CD14-positive monocyte (primary cell): ENCODE measurements at regions not wholly inside any gene's neighbourhood (a gene's known extent, or its start where the extent isn't known, plus 50 kb on each side); places are given as distances from the start of the nearest gene placed in this dataset.

Source experiments
- DNase-seq, 3 donors: peaks; one replicate each; pipeline ENCODE4 v3.0.0-alpha.2; 2011 to 2022
- H2AFZ ChIP-seq: 2 replicates; pipeline ENCODE4 v1.6.0; 2012; ENCODE audit warnings: mild to moderate bottlenecking, low read depth, low read length, inconsistent platforms; ENCODE audit not compliant: insufficient read depth, poor library complexity, severe bottlenecking
- H3K27ac ChIP-seq, 2 donors: 1 replicate in 1 of 2; 2 replicates in 1 of 2; pipeline ENCODE4 v1.5.1; 2012 to 2013; ENCODE audit warnings: low read length in 2 of 2, control low read depth in 1 of 2, inconsistent platforms in 1 of 2, low read depth in 1 of 2, mild to moderate bottlenecking in 1 of 2
- H3K27me3 ChIP-seq, 2 donors: one replicate each; pipeline versions ENCODE4 v1.6.0 to v1.6.1; 2011 to 2013; ENCODE audit warnings: low read length in 2 of 2; ENCODE audit not compliant: control insufficient read depth in 2 of 2, insufficient read depth in 2 of 2
- H3K36me3 ChIP-seq, 2 donors: replicated peaks in 1 of 2; 1 replicate in 1 of 2; 2 replicates in 1 of 2; pipeline versions ENCODE4 v1.5.1 to v1.6.1; 2012 to 2013; ENCODE audit warnings: low read length in 2 of 2, control low read depth in 1 of 2, inconsistent platforms in 1 of 2, mild to moderate bottlenecking in 1 of 2; ENCODE audit not compliant: insufficient read depth in 2 of 2, control insufficient read depth in 1 of 2
- H3K4me1 ChIP-seq, 2 donors: 1 replicate in 1 of 2; 2 replicates in 1 of 2; pipeline versions ENCODE4 v1.5.1 to v1.6.1; 2012 to 2013; ENCODE audit warnings: low read length in 2 of 2, control low read depth in 1 of 2, inconsistent platforms in 1 of 2, mild to moderate bottlenecking in 1 of 2, moderate library complexity in 1 of 2; ENCODE audit not compliant: insufficient read depth in 2 of 2, control insufficient read depth in 1 of 2
- H3K4me2 ChIP-seq: replicated peaks from 2 replicates; pipeline ENCODE3; 2012; ENCODE audit warnings: low read length, moderate library complexity, mild to moderate bottlenecking; ENCODE audit not compliant: poor library complexity, severe bottlenecking; ENCODE audit errors: extremely low read depth
- H3K4me3 ChIP-seq, 3 experiments: fragments of 200-600 bp in 1 of 3; sonication (generic) in 1 of 3; replicated peaks in 1 of 3; 1 replicate in 2 of 3; 2 replicates in 1 of 3; pipeline ENCODE4 v1.5.1; 2011 to 2013; ENCODE audit warnings: low read length in 3 of 3, mild to moderate bottlenecking in 3 of 3, control low read depth in 2 of 3, low read depth in 2 of 3, inconsistent platforms in 1 of 3, moderate library complexity in 1 of 3
- H3K79me2 ChIP-seq: 2 replicates; pipeline ENCODE4 v1.6.0; 2012; ENCODE audit warnings: mild to moderate bottlenecking, control low read depth, inconsistent platforms, low read length, moderate library complexity; ENCODE audit not compliant: insufficient read depth
- H3K9ac ChIP-seq: 2 replicates; pipeline ENCODE4 v1.6.0; 2017; ENCODE audit warnings: low read length, mild to moderate bottlenecking; ENCODE audit not compliant: insufficient read depth, poor library complexity, severe bottlenecking
- H3K9me3 ChIP-seq, 2 donors: replicated peaks in 1 of 2; 1 replicate in 1 of 2; 2 replicates in 1 of 2; pipeline versions ENCODE4 v1.5.1 to v1.6.1; 2012 to 2013; ENCODE audit warnings: low read length in 2 of 2, control low read depth in 1 of 2; ENCODE audit not compliant: control insufficient read depth in 1 of 2, insufficient read depth in 1 of 2
- H4K20me1 ChIP-seq: 2 replicates; pipeline ENCODE4 v1.6.0; 2012; ENCODE audit warnings: mild to moderate bottlenecking, low read length, control low read depth, moderate library complexity; ENCODE audit not compliant: insufficient read depth
- H3K27ac Mint-ChIP-seq, 7 donors: one replicate each; pipeline ENCODE4 v1.8.0; 2020; ENCODE audit warnings: mild to moderate bottlenecking in 7 of 7, mixed read lengths in 7 of 7, moderate library complexity in 6 of 7, inconsistent platforms in 2 of 7
- H3K27me3 Mint-ChIP-seq, 3 donors: one replicate each; pipeline ENCODE4 v1.8.0; 2021 to 2022; ENCODE audit warnings: low read depth in 3 of 3, mild to moderate bottlenecking in 3 of 3, mixed read lengths in 3 of 3, moderate library complexity in 3 of 3, inconsistent platforms in 1 of 3
- H3K36me3 Mint-ChIP-seq, 2 donors: one replicate each; pipeline ENCODE4 v1.8.0; 2020; ENCODE audit warnings: mixed read lengths in 2 of 2, inconsistent platforms in 1 of 2, mild to moderate bottlenecking in 1 of 2
- H3K4me1 Mint-ChIP-seq: one replicate; pipeline ENCODE4 v1.8.0; 2020; ENCODE audit warnings: mild to moderate bottlenecking, mixed read lengths
- H3K4me3 Mint-ChIP-seq, 2 donors: one replicate each; pipeline ENCODE4 v1.8.0; 2020; ENCODE audit warnings: mild to moderate bottlenecking in 2 of 2, mixed read lengths in 2 of 2, moderate library complexity in 1 of 2
- H3K9me3 Mint-ChIP-seq, 7 donors: one replicate each; pipeline ENCODE4 v1.8.0; 2020 to 2022; ENCODE audit warnings: mixed read lengths in 7 of 7, mild to moderate bottlenecking in 6 of 7, moderate library complexity in 6 of 7, inconsistent platforms in 2 of 7
- WGBS: methylation state at CpG from one replicate; pipeline ENCODE4 v1.1.5; 2013; ENCODE audit warnings: missing lambda C conversion rate; ENCODE audit not compliant: insufficient coverage; 5-methylcytosine and 5-hydroxymethylcytosine counted together
- intact Hi-C, 2 donors: fragments of 100-400 bp; cut with micrococcal nuclease; formaldehyde crosslinking; loops; one replicate each; pipeline versions ENCODE4 v1.15.0 to v1.15.1; 2023
- TF ChIP-seq, protein P1 (sequence below): fragments of 200-600 bp; IDR thresholded peaks from one replicate; pipeline ENCODE4 v1.8.0; 2022; ENCODE audit warnings: antibody characterized with exemption, mild to moderate bottlenecking

DNA sequence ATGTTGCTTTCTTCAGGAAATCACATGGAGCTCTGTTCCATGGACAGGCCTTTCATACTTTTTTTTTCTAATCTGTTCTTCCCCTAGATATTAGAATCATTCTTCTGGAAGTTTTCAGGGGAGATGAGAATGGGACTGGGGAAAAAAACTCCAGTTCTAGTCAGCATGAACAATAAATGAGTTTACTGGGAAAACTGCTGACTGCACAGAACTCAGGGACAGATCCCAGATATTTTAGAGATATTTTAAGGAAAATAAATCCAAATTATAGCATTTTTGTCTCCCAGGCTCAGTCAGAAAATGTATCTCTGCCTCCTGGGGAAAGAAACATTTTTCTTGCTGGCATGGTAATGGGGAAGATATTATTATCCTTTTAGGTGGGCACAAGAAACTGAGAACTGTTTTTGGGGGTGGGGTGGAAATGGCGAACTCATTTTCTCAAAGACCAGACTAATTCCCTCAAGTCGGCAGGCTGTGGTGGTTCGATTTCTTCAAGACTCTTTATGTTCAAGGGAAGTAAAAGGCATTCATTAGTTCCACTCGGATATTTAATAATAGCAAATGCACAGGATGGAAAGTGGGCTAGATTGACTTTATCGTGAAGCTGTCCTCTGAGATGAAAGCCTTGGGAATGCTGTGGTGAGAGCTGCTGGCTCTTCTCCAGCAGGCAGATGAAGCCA, 157.5 kb downstream of the ADRA2A start:
- H3K27ac Mint-ChIP-seq: no peak overlapping the region
- DNase-seq: no peak
- Histone ChIP-seq H3K9me3 (no peaks in the 10 kb centered on the region), H3K4me3 (no peak overlapping the region), H4K20me1 (no peaks in the 10 kb centered on the region), H3K27ac (no peak overlapping the region), H3K36me3 (no peaks in the 10 kb centered on the region), H3K27me3 (no peaks in the 10 kb centered on the region), H3K4me2 (no peak overlapping the region), H3K79me2 (no peaks in the 10 kb centered on the region), H2AFZ (no peak overlapping the region), H3K9ac (no peak overlapping the region), H3K4me1 (no peaks in the 10 kb centered on the region)
- H3K4me1 Mint-ChIP-seq: no peaks in the 10 kb centered on the region
- no peaks in the 10 kb centered on the region for H3K36me3 Mint-ChIP-seq
- H3K4me3 Mint-ChIP-seq: no peak overlapping the region
- H3K9me3 Mint-ChIP-seq: peaks cover 0 to 8% (median under 1%) of the 10 kb centered on the region in 7 donors
- TF ChIP-seq, protein P1, sequence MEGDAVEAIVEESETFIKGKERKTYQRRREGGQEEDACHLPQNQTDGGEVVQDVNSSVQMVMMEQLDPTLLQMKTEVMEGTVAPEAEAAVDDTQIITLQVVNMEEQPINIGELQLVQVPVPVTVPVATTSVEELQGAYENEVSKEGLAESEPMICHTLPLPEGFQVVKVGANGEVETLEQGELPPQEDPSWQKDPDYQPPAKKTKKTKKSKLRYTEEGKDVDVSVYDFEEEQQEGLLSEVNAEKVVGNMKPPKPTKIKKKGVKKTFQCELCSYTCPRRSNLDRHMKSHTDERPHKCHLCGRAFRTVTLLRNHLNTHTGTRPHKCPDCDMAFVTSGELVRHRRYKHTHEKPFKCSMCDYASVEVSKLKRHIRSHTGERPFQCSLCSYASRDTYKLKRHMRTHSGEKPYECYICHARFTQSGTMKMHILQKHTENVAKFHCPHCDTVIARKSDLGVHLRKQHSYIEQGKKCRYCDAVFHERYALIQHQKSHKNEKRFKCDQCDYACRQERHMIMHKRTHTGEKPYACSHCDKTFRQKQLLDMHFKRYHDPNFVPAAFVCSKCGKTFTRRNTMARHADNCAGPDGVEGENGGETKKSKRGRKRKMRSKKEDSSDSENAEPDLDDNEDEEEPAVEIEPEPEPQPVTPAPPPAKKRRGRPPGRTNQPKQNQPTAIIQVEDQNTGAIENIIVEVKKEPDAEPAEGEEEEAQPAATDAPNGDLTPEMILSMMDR: no peak
- peaks cover 0 to 5% (median 0%) of the 10 kb centered on the region in 3 donors for H3K27me3 Mint-ChIP-seq
- no CpG with 5 or more reads among the region's 5 CpGs for whole genome bisulfite sequencing
- intact Hi-C loops: no loop called here

DNA sequence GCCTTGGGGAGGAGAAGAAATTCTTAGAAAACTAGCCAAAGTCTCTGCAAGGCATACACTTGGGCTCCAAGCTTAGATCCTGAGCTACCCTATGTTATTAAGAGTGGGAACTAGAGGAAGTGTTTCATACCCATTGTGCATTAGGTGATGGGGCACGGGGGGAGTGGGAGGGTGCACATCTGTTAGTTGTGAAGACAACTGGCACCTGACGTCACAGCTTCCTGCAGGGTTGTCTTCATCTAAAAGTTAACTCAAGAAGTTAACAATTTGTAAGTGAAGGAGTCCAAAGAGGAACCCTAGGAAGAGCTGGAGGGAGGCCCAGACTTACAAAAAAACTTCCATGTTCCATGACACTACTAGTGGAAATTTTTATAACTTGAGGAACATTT, 158.1 kb downstream of the ADRA2A start:
- Mint-ChIP-seq H3K27me3 (peaks cover 0 to 5% (median 0%) of the 10 kb centered on the region in 3 donors), H3K36me3 (no peaks in the 10 kb centered on the region), H3K4me3 (no peak overlapping the region), H3K4me1 (no peaks in the 10 kb centered on the region), H3K27ac (no peak overlapping the region), H3K9me3 (peaks cover 0 to 8% (median 0%) of the 10 kb centered on the region in 7 donors)
- Histone ChIP-seq H3K27ac (no peak overlapping the region), H2AFZ (no peak overlapping the region), H3K9me3 (no peaks in the 10 kb centered on the region), H3K4me1 (no peaks in the 10 kb centered on the region), H3K4me2 (no peak overlapping the region), H3K79me2 (no peaks in the 10 kb centered on the region), H4K20me1 (no peaks in the 10 kb centered on the region), H3K9ac (no peak overlapping the region), H3K4me3 (no peak overlapping the region), H3K36me3 (no peaks in the 10 kb centered on the region), H3K27me3 (no peaks in the 10 kb centered on the region)
- intact Hi-C loops: no loop called here
- no peak for DNase-seq
- TF ChIP-seq, protein P1: no peak
- 67% methylated on average over 1 of the region's 2 CpGs for WGBS
